ENCODE measurements at regions not wholly inside any gene's neighbourhood (a gene's known extent, or its start where the extent isn't known, plus 50 kb on each side); places are given as distances from the start of the nearest gene placed in this dataset.

GRCh38 chr21:30986965-30987364 lies 51.3 kb downstream of the KRTAP19-8 start:
- Histone ChIP-seq H3K36me3 (no peaks in the 10 kb centered on the region), H3K27me3 (no peaks in the 10 kb centered on the region), H3K4me3 (no peak overlapping the region), H3K9me3 (peaks cover 0 to 4% of the 10 kb centered on the region in 2 donors), H3K27ac (no peak overlapping the region), H3K4me1 (no peaks in the 10 kb centered on the region)
- TF ChIP-seq, protein P1, sequence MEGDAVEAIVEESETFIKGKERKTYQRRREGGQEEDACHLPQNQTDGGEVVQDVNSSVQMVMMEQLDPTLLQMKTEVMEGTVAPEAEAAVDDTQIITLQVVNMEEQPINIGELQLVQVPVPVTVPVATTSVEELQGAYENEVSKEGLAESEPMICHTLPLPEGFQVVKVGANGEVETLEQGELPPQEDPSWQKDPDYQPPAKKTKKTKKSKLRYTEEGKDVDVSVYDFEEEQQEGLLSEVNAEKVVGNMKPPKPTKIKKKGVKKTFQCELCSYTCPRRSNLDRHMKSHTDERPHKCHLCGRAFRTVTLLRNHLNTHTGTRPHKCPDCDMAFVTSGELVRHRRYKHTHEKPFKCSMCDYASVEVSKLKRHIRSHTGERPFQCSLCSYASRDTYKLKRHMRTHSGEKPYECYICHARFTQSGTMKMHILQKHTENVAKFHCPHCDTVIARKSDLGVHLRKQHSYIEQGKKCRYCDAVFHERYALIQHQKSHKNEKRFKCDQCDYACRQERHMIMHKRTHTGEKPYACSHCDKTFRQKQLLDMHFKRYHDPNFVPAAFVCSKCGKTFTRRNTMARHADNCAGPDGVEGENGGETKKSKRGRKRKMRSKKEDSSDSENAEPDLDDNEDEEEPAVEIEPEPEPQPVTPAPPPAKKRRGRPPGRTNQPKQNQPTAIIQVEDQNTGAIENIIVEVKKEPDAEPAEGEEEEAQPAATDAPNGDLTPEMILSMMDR (IDR thresholded peaks at IDR 0.05): no peak
- TF ChIP-seq EP300 (IDR thresholded peaks at IDR 0.05; ENCODE audit: low read depth) (no peak), POLR2A (IDR thresholded peaks at IDR 0.05) (no peak), POLR2AphosphoS5 (IDR thresholded peaks at IDR 0.05) (no peak)
- in situ Hi-C loops (cut with MboI; ENCODE audit: low pct_ligation_motif_present in 1 of 4, low pct_unique_long_range_greater_than_20kb in 1 of 4, low sequenced_read_pairs in 3 of 4): no loop called here
- DNase-seq: no peak
- 17 to 63% methylated on average over 1 to 2 of the region's 2 CpGs for WGBS, 2 donors (ENCODE audit: low coverage in 1 of 2)
- intact Hi-C loops (cut with DNase I; ENCODE audit: low total_unique reads): no loop called here

- no peaks in the 10 kb centered on the region for H3K27me3 ChIP-seq
- H3K4me1 ChIP-seq: no peaks in the 10 kb centered on the region
- TF ChIP-seq POLR2AphosphoS5 (IDR thresholded peaks at IDR 0.05): no peak
- TF ChIP-seq EP300 (IDR thresholded peaks at IDR 0.05; ENCODE audit: low read depth): no peak
- no peak for TF ChIP-seq POLR2A (IDR thresholded peaks at IDR 0.05)
- TF ChIP-seq, protein P1 (IDR thresholded peaks at IDR 0.05): no peak
- H3K27ac ChIP-seq: no peak overlapping the region
- no peaks in the 10 kb centered on the region for H3K36me3 ChIP-seq
- WGBS, 2 donors (ENCODE audit: low coverage in 1 of 2): 43 to 55% methylated on average over 1 to 3 of the region's 3 CpGs
- H3K9me3 ChIP-seq: peaks cover 0 to 4% of the 10 kb centered on the region in 2 donors
- in situ Hi-C loops (cut with MboI; ENCODE audit: low pct_ligation_motif_present in 1 of 4, low pct_unique_long_range_greater_than_20kb in 1 of 4, low sequenced_read_pairs in 3 of 4): no loop called here
- H3K4me3 ChIP-seq: no peak overlapping the region
- intact Hi-C loops (cut with DNase I; ENCODE audit: low total_unique reads): no loop called here
- DNase-seq: no peak
Measured at GRCh38 chr21:30984889-30985288, 53.4 kb downstream of the KRTAP19-8 start.

- Histone ChIP-seq H3K27me3 (no peaks in the 10 kb centered on the region), H3K4me3 (no peak overlapping the region), H3K27ac (no peak overlapping the region), H3K9me3 (no peaks in the 10 kb centered on the region), H3K36me3 (no peaks in the 10 kb centered on the region), H3K4me1 (no peaks in the 10 kb centered on the region)
- intact Hi-C loops (cut with DNase I; ENCODE audit: low total_unique reads) (no loop called here), in situ Hi-C loops (cut with MboI; ENCODE audit: low pct_ligation_motif_present in 1 of 4, low pct_unique_long_range_greater_than_20kb in 1 of 4, low sequenced_read_pairs in 3 of 4) (no loop called here)
- no peak for DNase-seq
- TF ChIP-seq EP300 (IDR thresholded peaks at IDR 0.05; ENCODE audit: low read depth) (no peak), POLR2AphosphoS5 (IDR thresholded peaks at IDR 0.05) (no peak), POLR2A (IDR thresholded peaks at IDR 0.05) (no peak)
- TF ChIP-seq, protein P1 (IDR thresholded peaks at IDR 0.05): no peak
- 33 to 52% methylated on average over 1 of the region's 1 CpG for WGBS, 2 donors (ENCODE audit: low coverage in 1 of 2)
Measured at GRCh38 chr21:30981403-30981802, 56.9 kb downstream of the KRTAP19-8 start.

DNA sequence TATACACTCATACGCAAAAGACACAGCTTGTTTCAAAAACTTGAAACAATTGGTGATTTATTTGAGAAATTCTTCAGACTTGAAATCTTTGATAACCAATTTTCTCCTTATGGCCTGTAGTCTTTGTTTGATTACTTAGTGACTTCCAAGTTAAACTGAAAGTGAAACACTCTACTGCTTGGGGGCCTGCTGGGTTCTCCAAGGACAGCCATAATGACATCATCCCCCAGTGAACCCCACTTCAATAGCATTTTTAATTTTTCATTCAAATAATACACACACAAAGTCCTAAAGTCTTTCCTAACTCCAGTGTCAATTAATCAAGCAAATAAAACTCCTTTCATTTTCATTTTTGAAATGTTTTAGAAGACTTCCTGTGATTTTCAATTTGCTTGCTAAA lies 59.2 kb downstream of the KRTAP19-8 start:
- TF ChIP-seq POLR2A (IDR thresholded peaks at IDR 0.05): no peak
- TF ChIP-seq EP300 (IDR thresholded peaks at IDR 0.05; ENCODE audit: low read depth): no peak
- TF ChIP-seq, protein P1 (IDR thresholded peaks at IDR 0.05): no peak
- no peak for TF ChIP-seq POLR2AphosphoS5 (IDR thresholded peaks at IDR 0.05)
- no peak overlapping the region for H3K4me3 ChIP-seq
- no peaks in the 10 kb centered on the region for H3K9me3 ChIP-seq
- no peaks in the 10 kb centered on the region for H3K36me3 ChIP-seq
- H3K27me3 ChIP-seq: no peaks in the 10 kb centered on the region
- no peak for DNase-seq
- intact Hi-C loops (cut with DNase I; ENCODE audit: low total_unique reads) (no loop called here), in situ Hi-C loops (cut with MboI; ENCODE audit: low pct_ligation_motif_present in 1 of 4, low pct_unique_long_range_greater_than_20kb in 1 of 4, low sequenced_read_pairs in 3 of 4) (no loop called here)
- H3K27ac ChIP-seq: no peak overlapping the region
- WGBS, 2 donors (ENCODE audit: low coverage in 1 of 2): 88 to 100% methylated on average over 1 of the region's 1 CpG
- H3K4me1 ChIP-seq: no peaks in the 10 kb centered on the region
